GM23248 (cell line): ENCODE measurements at regions not wholly inside any gene's neighbourhood (a gene's known extent, or its start where the extent isn't known, plus 50 kb on each side); places are given as distances from the start of the nearest gene placed in this dataset.

Experiments
- EZH2 ChIP-seq: fragments of 200-600 bp; sonication (generic); IDR thresholded peaks from 2 replicates; pipeline ENCODE4 v1.6.1; 2018; ENCODE audit warnings: antibody characterized with exemption, mild to moderate bottlenecking; ENCODE audit not compliant: insufficient read depth, poor library complexity, severe bottlenecking
- EZH2phosphoT487 ChIP-seq: fragments of 200-600 bp; sonication (generic); IDR thresholded peaks from 2 replicates; pipeline ENCODE4 v1.6.1; 2018; ENCODE audit warnings: antibody characterized with exemption, moderate library complexity, mild to moderate bottlenecking, low read depth; ENCODE audit not compliant: insufficient read depth

GRCh38 chr2:78589871-78590270 is 435.6 kb upstream of the REG3G start:
- TF ChIP-seq EZH2phosphoT487, result no peak
- no peak for TF ChIP-seq EZH2
